ENCODE measurements at regions not wholly inside any gene's neighbourhood (a gene's known extent, or its start where the extent isn't known, plus 50 kb on each side); places are given as distances from the start of the nearest gene placed in this dataset.
"Not testable (repeated sequence)": the region's sequence is repeated elsewhere in the genome, so short reads cannot be mapped to it uniquely, and the experiment has no call there.

GRCh38 chr2:192645811-192646598 is 451.3 kb upstream of the TMEFF2 start:
- DNase-seq: no peak

GRCh38 chr2:192634557-192634956 is 439.8 kb upstream of the TMEFF2 start:
- DNase-seq: no peak

- no peak for DNase-seq
Measured at GRCh38 chr2:192628017-192628416, 433.3 kb upstream of the TMEFF2 start.

GRCh38 chr2:192615105-192615504 is 420.4 kb upstream of the TMEFF2 start:
- no peak for DNase-seq

- DNase-seq: no peak
Measured at GRCh38 chr2:192604295-192604694, 409.6 kb upstream of the TMEFF2 start.

GRCh38 chr2:192598649-192599048 is 403.9 kb upstream of the TMEFF2 start:
- not testable (repeated sequence) for DNase-seq

GRCh38 chr2:192593561-192593960 is 398.8 kb upstream of the TMEFF2 start:
- no peak for DNase-seq

GRCh38 chr2:192591617-192592016 is 396.9 kb upstream of the TMEFF2 start:
- no peak for DNase-seq

- peak; percentile 12 for DNase-seq
Measured at GRCh38 chr2:192585418-192585817, 390.7 kb upstream of the TMEFF2 start.

GRCh38 chr2:192584976-192585375 is 390.2 kb upstream of the TMEFF2 start:
- DNase-seq: no peak

GRCh38 chr2:192579965-192580700 is 385.4 kb upstream of the TMEFF2 start:
- DNase-seq: peak; percentile 8

- no peak for DNase-seq
Measured at GRCh38 chr2:192578780-192579179, 384.0 kb upstream of the TMEFF2 start.

GRCh38 chr2:192577706-192578105 is 383.0 kb upstream of the TMEFF2 start:
- no peak for DNase-seq

GRCh38 chr2:192574552-192574951 is 379.8 kb upstream of the TMEFF2 start:
- no peak for DNase-seq

- no peak for DNase-seq
Measured at GRCh38 chr2:192571636-192572035, 376.9 kb upstream of the TMEFF2 start.

- no peak for DNase-seq
Measured at GRCh38 chr2:192570788-192571187, 376.1 kb upstream of the TMEFF2 start.

- DNase-seq: no peak
Measured at GRCh38 chr2:192566863-192567262, 372.1 kb upstream of the TMEFF2 start.

- no peak for DNase-seq
Measured at GRCh38 chr2:192560326-192560725, 365.6 kb upstream of the TMEFF2 start.

GRCh38 chr2:192559587-192559986 is 364.9 kb upstream of the TMEFF2 start:
- DNase-seq: no peak

- DNase-seq: no peak
Measured at GRCh38 chr2:192558637-192559036, 363.9 kb upstream of the TMEFF2 start.

- DNase-seq: no peak
Measured at GRCh38 chr2:192555740-192556139, 361.0 kb upstream of the TMEFF2 start.

GRCh38 chr2:192551760-192552159 is 357.0 kb upstream of the TMEFF2 start:
- no peak for DNase-seq

GRCh38 chr2:192546565-192546964 is 351.8 kb upstream of the TMEFF2 start:
- DNase-seq: no peak

- peak; percentile 24 for DNase-seq
Measured at GRCh38 chr2:192544371-192544955, 349.7 kb upstream of the TMEFF2 start.
